Natural killer cell (primary cell): ENCODE measurements at regions not wholly inside any gene's neighbourhood (a gene's known extent, or its start where the extent isn't known, plus 50 kb on each side); places are given as distances from the start of the nearest gene placed in this dataset.

Experiments used
- ATAC-seq, 3 donors: fragments of 150-1000 bp in 2 of 3; fragments of 200-7000 bp in 1 of 3; cut with Tn5 transposase; 1 replicate in 1 of 3; 2 replicates in 2 of 3; pipeline ENCODE4 v1.10.0; 2021; ENCODE audit warnings: mild to moderate bottlenecking in 2 of 3, moderate library complexity in 2 of 3
- DNase-seq, 2 donors: peaks; one replicate each; pipeline versions ENCODE4 v3.0.0 to v3.0.0-alpha.2; 2013 to 2021; ENCODE audit warnings: mixed read lengths in 1 of 2
- H3K27ac ChIP-seq: one replicate; pipeline ENCODE4 v1.5.1; 2013; ENCODE audit warnings: mild to moderate bottlenecking, low read length
- H3K27me3 ChIP-seq: one replicate; pipeline ENCODE4 v1.6.1; 2013; ENCODE audit warnings: low read length; ENCODE audit not compliant: control insufficient read depth, insufficient read depth
- H3K36me3 ChIP-seq: one replicate; pipeline ENCODE4 v1.6.1; 2013; ENCODE audit warnings: low read length; ENCODE audit not compliant: control insufficient read depth, insufficient read depth
- H3K4me1 ChIP-seq: one replicate; pipeline ENCODE4 v1.6.1; 2013; ENCODE audit warnings: low read length; ENCODE audit not compliant: control insufficient read depth, insufficient read depth
- H3K4me3 ChIP-seq: one replicate; pipeline ENCODE4 v1.5.1; 2013; ENCODE audit warnings: low read length
- H3K9me3 ChIP-seq: one replicate; pipeline ENCODE4 v1.6.1; 2013; ENCODE audit warnings: low read length; ENCODE audit not compliant: control insufficient read depth, insufficient read depth
- H3K27ac Mint-ChIP-seq, 2 donors: one replicate each; pipeline ENCODE4 v1.8.0; 2022; ENCODE audit warnings: mild to moderate bottlenecking in 2 of 2, mixed read lengths in 2 of 2, moderate library complexity in 1 of 2
- H3K27me3 Mint-ChIP-seq, 2 donors: one replicate each; pipeline ENCODE4 v1.8.0; 2022; ENCODE audit warnings: low read depth in 2 of 2, mixed read lengths in 2 of 2
- H3K36me3 Mint-ChIP-seq: one replicate; pipeline ENCODE4 v1.8.0; 2022; ENCODE audit warnings: mixed read lengths
- H3K4me1 Mint-ChIP-seq, 2 donors: one replicate each; pipeline ENCODE4 v1.8.0; 2022; ENCODE audit warnings: mixed read lengths in 2 of 2
- H3K4me3 Mint-ChIP-seq: one replicate; pipeline ENCODE4 v1.8.0; 2022; ENCODE audit warnings: mild to moderate bottlenecking, moderate library complexity, mixed read lengths
- H3K9me3 Mint-ChIP-seq, 2 donors: one replicate each; pipeline ENCODE4 v1.8.0; 2022; ENCODE audit warnings: mixed read lengths in 2 of 2
- CTCF ChIP-seq: fragments of 200-600 bp; IDR thresholded peaks from one replicate; pipeline ENCODE4 v1.8.0; 2022; ENCODE audit warnings: antibody characterized with exemption
- WGBS: methylation state at CpG from one replicate; pipeline ENCODE4 v1.1.7; 2013; ENCODE audit warnings: missing lambda C conversion rate; ENCODE audit not compliant: insufficient coverage; 5-methylcytosine and 5-hydroxymethylcytosine counted together
- intact Hi-C: fragments of 100-400 bp; cut with micrococcal nuclease; formaldehyde crosslinking; loops from one replicate; pipeline ENCODE4 v1.14.2; 2022

GRCh38 chr15:96172417-96172816, 158.1 kb upstream of the NR2F2 start:
- 62% methylated on average over 4 of the region's 6 CpGs for WGBS
- Histone ChIP-seq H3K27ac (no peak overlapping the region), H3K9me3 (no peaks in the 10 kb centered on the region), H3K27me3 (peaks cover 3% of the 10 kb centered on the region), H3K36me3 (no peaks in the 10 kb centered on the region), H3K4me3 (no peak overlapping the region), H3K4me1 (no peaks in the 10 kb centered on the region)
- TF ChIP-seq CTCF: no peak
- no peak for DNase-seq
- no peak overlapping the region for H3K27ac Mint-ChIP-seq
- no peaks in the 10 kb centered on the region for H3K36me3 Mint-ChIP-seq
- intact Hi-C loops: no loop called here
- H3K27me3 Mint-ChIP-seq: peaks cover 22 to 26% of the 10 kb centered on the region in 2 donors
- no peak for ATAC-seq
- no peak overlapping the region for H3K4me3 Mint-ChIP-seq
- H3K9me3 Mint-ChIP-seq: no peaks in the 10 kb centered on the region
- H3K4me1 Mint-ChIP-seq: no peaks in the 10 kb centered on the region

GRCh38 chr15:96176831-96177230, 153.7 kb upstream of the NR2F2 start:
- Histone ChIP-seq H3K4me1 (no peaks in the 10 kb centered on the region), H3K27ac (no peak overlapping the region), H3K36me3 (no peaks in the 10 kb centered on the region), H3K9me3 (no peaks in the 10 kb centered on the region), H3K27me3 (no peaks in the 10 kb centered on the region), H3K4me3 (no peak overlapping the region)
- TF ChIP-seq CTCF: no peak
- ATAC-seq (no peak), DNase-seq (no peak)
- Mint-ChIP-seq H3K4me1 (no peaks in the 10 kb centered on the region), H3K4me3 (no peak overlapping the region), H3K27me3 (peaks cover 13 to 15% of the 10 kb centered on the region in 2 donors), H3K27ac (no peak overlapping the region), H3K9me3 (no peaks in the 10 kb centered on the region), H3K36me3 (no peaks in the 10 kb centered on the region)
- WGBS: 97% methylated on average over 4 of the region's 4 CpGs
- intact Hi-C loops: no loop called here

GRCh38 chr15:96177279-96177678, 153.2 kb upstream of the NR2F2 start:
- TF ChIP-seq CTCF: no peak
- Histone ChIP-seq H3K27ac (no peak overlapping the region), H3K4me1 (no peaks in the 10 kb centered on the region), H3K9me3 (no peaks in the 10 kb centered on the region), H3K27me3 (no peaks in the 10 kb centered on the region), H3K36me3 (no peaks in the 10 kb centered on the region), H3K4me3 (no peak overlapping the region)
- ATAC-seq: no peak
- H3K9me3 Mint-ChIP-seq: no peaks in the 10 kb centered on the region
- H3K27me3 Mint-ChIP-seq: peaks cover 15 to 18% of the 10 kb centered on the region in 2 donors
- intact Hi-C loops: no loop called here
- no peak for DNase-seq
- H3K4me1 Mint-ChIP-seq: no peaks in the 10 kb centered on the region
- WGBS: 100% methylated on average over 1 of the region's 1 CpG
- H3K36me3 Mint-ChIP-seq: no peaks in the 10 kb centered on the region
- no peak overlapping the region for H3K27ac Mint-ChIP-seq
- no peak overlapping the region for H3K4me3 Mint-ChIP-seq

GRCh38 chr15:96180087-96180748, 150.3 kb upstream of the NR2F2 start:
- Mint-ChIP-seq H3K4me1 (no peaks in the 10 kb centered on the region), H3K27ac (no peak overlapping the region), H3K4me3 (no peak overlapping the region), H3K36me3 (no peaks in the 10 kb centered on the region), H3K27me3 (peaks cover 21 to 44% of the 10 kb centered on the region in 2 donors), H3K9me3 (no peaks in the 10 kb centered on the region)
- intact Hi-C loops: no loop called here
- TF ChIP-seq CTCF: no peak
- no peak overlapping the region for H3K4me3 ChIP-seq
- H3K36me3 ChIP-seq: no peaks in the 10 kb centered on the region
- H3K27me3 ChIP-seq: no peaks in the 10 kb centered on the region
- 50% methylated on average over 11 of the region's 11 CpGs for WGBS
- no peaks in the 10 kb centered on the region for H3K9me3 ChIP-seq
- H3K27ac ChIP-seq: no peak overlapping the region
- H3K4me1 ChIP-seq: no peaks in the 10 kb centered on the region
- DNase-seq (no peak), ATAC-seq (no peak)
